K562 (cell line): ENCODE measurements at regions not wholly inside any gene's neighbourhood (a gene's known extent, or its start where the extent isn't known, plus 50 kb on each side); places are given as distances from the start of the nearest gene placed in this dataset.
A peak's percentile ranks its signal among the peaks of the same experiment; 100 is the strongest.

Source experiments
- ATAC-seq: fragments of 200-7000 bp; cut with Tn5 transposase; 3 replicates; pipeline ENCODE4 v1.9.1; 2020; ENCODE audit warnings: moderate library complexity
- BruUV-seq: library from RNA; stranded (reverse); fragments of 400-500 nt; replicated peaks from 2 replicates; lab custom pipeline; 2021; lab: Mats Ljungman, UMichigan
- CTCF ChIA-PET: fragments of 300-600 bp; formaldehyde crosslinking; extraction: SDS; loops from one replicate; lab custom pipeline; 2021; ENCODE audit warnings: low intra/inter-chr PET ratio; lab: Yijun Ruan, JAX
- POLR2A ChIA-PET: fragments of 300-600, 350-650 bp; sonication (Branson Sonifier 250); formaldehyde crosslinking; extraction: SDS; loops from one replicate; lab custom pipeline; 2021; ENCODE audit warnings: antibody characterized with exemption, inconsistent platforms; lab: Yijun Ruan, JAX
- DNase-seq, 4 experiments: peaks; one replicate each; pipeline versions ENCODE4 v3.0.0 to v3.0.0-alpha.2; 2011 to 2018; ENCODE audit warnings: low spot score in 3 of 4, mixed read lengths in 3 of 4; ENCODE audit errors: extremely low read depth in 1 of 4
- FAIRE-seq: peaks from 2 replicates; lab custom pipeline; 2011; peaks lifted over from hg19 to GRCh38; lab: Jason Lieb, UNC
- H2AFZ ChIP-seq: 2 replicates; pipeline ENCODE4 v1.6.0; 2011; ENCODE audit warnings: low read depth, low read length, control low read depth, inconsistent platforms
- H3K27ac ChIP-seq: fragments of 200-600 bp; 3 replicates; pipeline ENCODE4 v1.8.0; 2011; ENCODE audit warnings: low read depth, mild to moderate bottlenecking, control low read depth, inconsistent platforms, low read length, moderate library complexity, mixed read lengths; ENCODE audit errors: extremely low read depth
- H3K27me3 ChIP-seq, 2 experiments: fragments of 300-600 bp in 1 of 2; 2 replicates in 1 of 2; 3 replicates in 1 of 2; pipeline versions ENCODE4 v1.6.0 to v1.8.0; 2011; ENCODE audit warnings: inconsistent platforms in 2 of 2, low read length in 2 of 2, mild to moderate bottlenecking in 1 of 2, mixed read lengths in 1 of 2, moderate library complexity in 1 of 2; ENCODE audit not compliant: control insufficient read depth in 2 of 2, insufficient read depth in 2 of 2
- H3K36me3 ChIP-seq: fragments of 300-600 bp; 3 replicates; pipeline ENCODE4 v1.8.0; 2011; ENCODE audit warnings: mild to moderate bottlenecking, low read length, inconsistent platforms; ENCODE audit not compliant: control insufficient read depth, insufficient read depth
- H3K4me1 ChIP-seq, 2 experiments: fragments of 200-600 bp in 1 of 2; replicated peaks in 1 of 2; 2 replicates in 1 of 2; 3 replicates in 1 of 2; pipeline versions ENCODE4 v1.5.1 to v1.8.0; 2011; ENCODE audit warnings: inconsistent platforms in 2 of 2, low read length in 2 of 2, mild to moderate bottlenecking in 1 of 2, mixed read lengths in 1 of 2, moderate library complexity in 1 of 2; ENCODE audit not compliant: control insufficient read depth in 2 of 2, insufficient read depth in 2 of 2
- H3K4me2 ChIP-seq: 2 replicates; pipeline ENCODE4 v1.6.1; 2011; ENCODE audit warnings: low read length, control low read depth, inconsistent platforms, mixed read lengths; ENCODE audit not compliant: insufficient read depth
- H3K4me3 ChIP-seq: fragments of 200-600 bp; sonication (generic), shearing (Covaris generic); 2 replicates; pipeline ENCODE4 v1.5.1; 2016; ENCODE audit warnings: control low read depth, inconsistent platforms
- H3K79me2 ChIP-seq: fragments of 200-600 bp; 3 replicates; pipeline ENCODE4 v1.8.0; 2011; ENCODE audit warnings: low read length, inconsistent platforms; ENCODE audit not compliant: control insufficient read depth, insufficient read depth
- H3K9ac ChIP-seq, 2 experiments: 2 replicates each; pipeline versions ENCODE4 v1.6.0 to v1.6.1; 2011; ENCODE audit warnings: low read depth in 2 of 2, low read length in 2 of 2, control low read depth in 1 of 2, inconsistent platforms in 1 of 2, mild to moderate bottlenecking in 1 of 2, mixed read lengths in 1 of 2; ENCODE audit not compliant: insufficient read depth in 1 of 2
- H3K9me1 ChIP-seq: one replicate; pipeline ENCODE4 v1.6.0; 2011; ENCODE audit warnings: inconsistent platforms, mild to moderate bottlenecking, low read length, moderate library complexity; ENCODE audit not compliant: control insufficient read depth, insufficient read depth
- H3K9me3 ChIP-seq: replicated peaks from 2 replicates; pipeline ENCODE4 v1.5.1; 2011; ENCODE audit warnings: low read depth, low read length, inconsistent platforms; ENCODE audit not compliant: control insufficient read depth, insufficient read depth
- H4K20me1 ChIP-seq: replicated peaks from 2 replicates; pipeline ENCODE4 v1.6.1; 2011; ENCODE audit warnings: low read length, inconsistent platforms, mixed read lengths; ENCODE audit not compliant: control insufficient read depth, insufficient read depth
- ARID3B ChIP-seq: fragments of 250-450 bp; sonication (Bioruptor Pico); IDR thresholded peaks from 2 replicates; pipeline ENCODE4 v1.4.0; 2020; ENCODE audit warnings: borderline replicate concordance
- BRD4 ChIP-seq: fragments of 200-600 bp; sonication (generic); IDR thresholded peaks from 2 replicates; pipeline ENCODE4 v1.6.1; 2017; ENCODE audit warnings: inconsistent platforms
- E2F1 ChIP-seq: sonication (generic); formaldehyde crosslinking; IDR thresholded peaks from 2 replicates; pipeline ENCODE4 v1.8.1; 2023; ENCODE audit warnings: mild to moderate bottlenecking, missing genetic modification reagents, moderate library complexity
- LEF1 ChIP-seq: fragments of 450-650 bp; IDR thresholded peaks from 2 replicates; pipeline ENCODE4 v1.6.1; 2016; ENCODE audit warnings: mild to moderate bottlenecking
- MAFF ChIP-seq: IDR thresholded peaks from 2 replicates; pipeline ENCODE4 v1.6.1; 2012; ENCODE audit warnings: low read length, improper control_type of control experiment
- MAFG ChIP-seq: fragments of 450-650 bp; conservative IDR thresholded peaks from 2 replicates; pipeline ENCODE4 v1.6.1; 2016; ENCODE audit warnings: missing genetic modification characterization, missing compliant biosample characterization
- PKNOX1 ChIP-seq: fragments of 450-650 bp; IDR thresholded peaks from 2 replicates; pipeline ENCODE4 v1.6.1; 2016
- PML ChIP-seq: IDR thresholded peaks from 2 replicates; pipeline ENCODE4 v1.6.1; 2012; ENCODE audit warnings: low read length, inconsistent platforms
- RBM17 ChIP-seq: fragments of 200-400 bp; formaldehyde crosslinking; IDR thresholded peaks from 2 replicates; pipeline ENCODE4 v1.6.1; 2017; ENCODE audit warnings: low read depth, mild to moderate bottlenecking, low read length, borderline replicate concordance
- SREBF1 ChIP-seq: fragments of 150-350 bp; IDR thresholded peaks from 2 replicates; pipeline ENCODE4 v1.6.1; 2014; ENCODE audit warnings: antibody characterized with exemption, low read depth, low read length, borderline replicate concordance
- ZNF282 ChIP-seq: sonication (generic); formaldehyde crosslinking; IDR thresholded peaks from 2 replicates; pipeline ENCODE4 v1.8.1; 2023; ENCODE audit warnings: missing genetic modification reagents
- ZNF316 ChIP-seq: fragments of 450-650 bp; IDR thresholded peaks from 2 replicates; pipeline ENCODE4 v1.6.1; 2016
- ZNF511 ChIP-seq: sonication (generic); formaldehyde crosslinking; IDR thresholded peaks from 2 replicates; pipeline ENCODE4 v1.8.0; 2022; ENCODE audit warnings: mild to moderate bottlenecking, missing genetic modification reagents
- ZNF77 ChIP-seq: fragments of 250-450 bp; sonication (Bioruptor Pico); IDR thresholded peaks from 2 replicates; pipeline ENCODE4 v1.5.0; 2020
- WGBS: fragments of 100-300 bp; shearing (Covaris generic); methylation state at CpG from one replicate; pipeline ENCODE4 v1.1.6; 2016; ENCODE audit warnings: low coverage, mixed read lengths; ENCODE audit not compliant: insufficient coverage; ENCODE audit errors: missing lambda C conversion rate; 5-methylcytosine and 5-hydroxymethylcytosine counted together
- in situ Hi-C: fragments of 300-500 bp; cut with MboI; formaldehyde crosslinking; loops from 4 replicates; pipeline ENCODE4 v1.15.0; 2018; ENCODE audit warnings: inconsistent platforms, mixed read lengths
- intact Hi-C: fragments of 100-400 bp; cut with micrococcal nuclease; formaldehyde crosslinking; loops from 2 replicates; pipeline ENCODE4 v1.14.2; 2022

GRCh38 chr2:125479143-125479636, 1176.8 kb upstream of the GYPC start:
- no peak for DNase-seq
- TF ChIP-seq RBM17 = no peak
- TF ChIP-seq, all 486 proteins: peak for 0
- Histone ChIP-seq H3K36me3 (no peaks in the 10 kb centered on the region), H3K9ac (no peak overlapping the region), H2AFZ (no peak overlapping the region), H3K27ac (no peak overlapping the region), H3K79me2 (no peaks in the 10 kb centered on the region), H4K20me1 (no peaks in the 10 kb centered on the region), H3K27me3 (no peaks in the 10 kb centered on the region), H3K4me2 (no peak overlapping the region), H3K4me3 (no peak overlapping the region), H3K4me1 (no peaks in the 10 kb centered on the region), H3K9me3 (no peaks in the 10 kb centered on the region), H3K9me1 (no peaks in the 10 kb centered on the region)
- CTCF ChIA-PET = no interaction called here
- FAIRE-seq (no peak), ATAC-seq (no peak)
- BruUV-seq = no TSS peak
- in situ Hi-C loops = no loop called here
- 1% methylated on average over 20 of the region's 24 CpGs for WGBS
- POLR2A ChIA-PET = no interaction called here
- intact Hi-C loops = no loop called here

- Histone ChIP-seq H2AFZ (no peak overlapping the region), H3K4me1 (no peaks in the 10 kb centered on the region), H3K9me1 (no peaks in the 10 kb centered on the region), H3K27ac (no peak overlapping the region), H3K9me3 (no peaks in the 10 kb centered on the region), H4K20me1 (no peaks in the 10 kb centered on the region), H3K27me3 (no peaks in the 10 kb centered on the region), H3K4me3 (no peak overlapping the region), H3K36me3 (no peaks in the 10 kb centered on the region), H3K79me2 (no peaks in the 10 kb centered on the region), H3K9ac (no peak overlapping the region), H3K4me2 (no peak overlapping the region)
- intact Hi-C loops (no loop called here), in situ Hi-C loops (no loop called here)
- ChIA-PET CTCF (no interaction called here), POLR2A (interaction anchor here (0.7 kb wide), 1 partner anchor 24 kb away, joined by 3 read pairs; no protein-coding TSS in a partner anchor)
- WGBS = 1% methylated on average over 4 of the region's 4 CpGs
- FAIRE-seq (no peak), ATAC-seq (no peak), DNase-seq (no peak)
- BruUV-seq = no TSS peak
- TF ChIP-seq ZNF511 (CRISPR knock-in tag) (no peak), MAFG (peak; percentile 39; the same call in 1 of the 2 replicates), ZNF77 (CRISPR knock-in tag) (no peak), LEF1 (no peak), E2F1 (CRISPR knock-in tag) (no peak), BRD4 (no peak), ZNF316 (peak; percentile 48; the same call in 1 of the 2 replicates), ARID3B (CRISPR knock-in tag) (no peak), PKNOX1 (no peak), MAFF (peak; percentile 47), SREBF1 (no peak), PML (no peak), ZNF282 (CRISPR knock-in tag) (no peak)
Measured at GRCh38 chr2:125490308-125490707, 1165.7 kb upstream of the GYPC start.
